ENCODE measurements at regions not wholly inside any gene's neighbourhood (a gene's known extent, or its start where the extent isn't known, plus 50 kb on each side); places are given as distances from the start of the nearest gene placed in this dataset.
A peak's percentile ranks its signal among the peaks of the same experiment; 100 is the strongest.

DNA sequence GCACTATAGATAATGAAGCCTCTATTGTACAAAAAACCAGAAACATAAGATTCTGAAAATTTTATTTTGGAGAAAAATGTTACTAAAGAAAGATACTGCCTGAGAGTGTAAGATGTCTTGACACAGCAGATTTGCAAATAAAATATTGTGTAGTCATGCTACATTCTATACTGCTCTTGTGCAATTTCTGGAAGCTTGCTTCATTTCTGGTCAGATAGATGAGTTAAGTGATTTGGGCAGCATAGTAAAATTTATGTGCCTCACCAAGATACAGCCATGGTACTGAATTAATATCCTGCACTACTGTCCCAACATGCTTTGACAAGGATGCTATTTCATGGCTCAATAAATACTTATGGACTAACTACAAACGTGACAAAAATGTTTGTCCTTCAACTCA, 55.1 kb upstream of the STARD13 start:
- Histone ChIP-seq H3K27me3 (ENCODE audit: insufficient read depth, insufficient read length) (no peaks in the 10 kb centered on the region), H3K9ac (ENCODE audit: insufficient read length, low read depth) (no peak overlapping the region), H3K36me3 (ENCODE audit: insufficient read depth, insufficient read length, low read length) (no peaks in the 10 kb centered on the region), H3K4me3 (ENCODE audit: insufficient read length, low read depth) (no peak overlapping the region), H3K9me3 (ENCODE audit: insufficient read depth, low read length) (no peaks in the 10 kb centered on the region), H3K4me1 (ENCODE audit: insufficient read depth, insufficient read length) (no peaks in the 10 kb centered on the region)
- DNase-seq (ENCODE audit: low read depth, low spot score) = no peak
- TF ChIP-seq ZNF274 (IDR thresholded peaks at IDR 0.05; ENCODE audit: low read depth, low read length) (no peak), SUZ12 (IDR thresholded peaks at IDR 0.05; ENCODE audit: extremely low read depth, insufficient read depth, insufficient read length) (no peak), YY1 (IDR thresholded peaks at IDR 0.05; ENCODE audit: insufficient read depth, insufficient read length) (no peak)

GRCh38 chr13:33341861-33342452, 56.4 kb upstream of the STARD13 start:
- no peak overlapping the region for H3K4me3 ChIP-seq (ENCODE audit: insufficient read length, low read depth)
- no peaks in the 10 kb centered on the region for H3K9me3 ChIP-seq (ENCODE audit: insufficient read depth, low read length)
- H3K36me3 ChIP-seq (ENCODE audit: insufficient read depth, insufficient read length, low read length) = no peaks in the 10 kb centered on the region
- no peak overlapping the region for H3K9ac ChIP-seq (ENCODE audit: insufficient read length, low read depth)
- no peaks in the 10 kb centered on the region for H3K4me1 ChIP-seq (ENCODE audit: insufficient read depth, insufficient read length)
- H3K27me3 ChIP-seq (ENCODE audit: insufficient read depth, insufficient read length) = no peaks in the 10 kb centered on the region
- TF ChIP-seq ZNF274 (IDR thresholded peaks at IDR 0.05; ENCODE audit: low read depth, low read length) (no peak), YY1 (IDR thresholded peaks at IDR 0.05; ENCODE audit: insufficient read depth, insufficient read length) (no peak), SUZ12 (IDR thresholded peaks at IDR 0.05; ENCODE audit: extremely low read depth, insufficient read depth, insufficient read length) (no peak)
- DNase-seq (ENCODE audit: low read depth, low spot score) = no peak

- Histone ChIP-seq H3K9me3 (ENCODE audit: insufficient read depth, low read length) (no peaks in the 10 kb centered on the region), H3K27me3 (ENCODE audit: insufficient read depth, insufficient read length) (peaks cover 25% of the 10 kb centered on the region), H3K4me3 (ENCODE audit: insufficient read length, low read depth) (no peak overlapping the region), H3K9ac (ENCODE audit: insufficient read length, low read depth) (no peak overlapping the region), H3K4me1 (ENCODE audit: insufficient read depth, insufficient read length) (no peaks in the 10 kb centered on the region), H3K36me3 (ENCODE audit: insufficient read depth, insufficient read length, low read length) (no peaks in the 10 kb centered on the region)
- DNase-seq (ENCODE audit: low read depth, low spot score) = no peak
- no peak for TF ChIP-seq ZNF274 (IDR thresholded peaks at IDR 0.05; ENCODE audit: low read depth, low read length)
- no peak for TF ChIP-seq SUZ12 (IDR thresholded peaks at IDR 0.05; ENCODE audit: extremely low read depth, insufficient read depth, insufficient read length)
- TF ChIP-seq YY1 (IDR thresholded peaks at IDR 0.05; ENCODE audit: insufficient read depth, insufficient read length) = no peak
These were observed 60.3 kb upstream of the STARD13 start for GRCh38 chr13:33345842-33346241.

GRCh38 chr13:33347861-33348260, 62.3 kb upstream of the STARD13 start:
- Histone ChIP-seq H3K36me3 (ENCODE audit: insufficient read depth, insufficient read length, low read length) (no peaks in the 10 kb centered on the region), H3K9me3 (ENCODE audit: insufficient read depth, low read length) (no peaks in the 10 kb centered on the region), H3K4me3 (ENCODE audit: insufficient read length, low read depth) (no peak overlapping the region), H3K9ac (ENCODE audit: insufficient read length, low read depth) (no peak overlapping the region), H3K27me3 (ENCODE audit: insufficient read depth, insufficient read length) (peaks cover 40% of the 10 kb centered on the region), H3K4me1 (ENCODE audit: insufficient read depth, insufficient read length) (no peaks in the 10 kb centered on the region)
- DNase-seq (ENCODE audit: low read depth, low spot score) = no peak
- TF ChIP-seq ZNF274 (IDR thresholded peaks at IDR 0.05; ENCODE audit: low read depth, low read length) = no peak
- no peak for TF ChIP-seq YY1 (IDR thresholded peaks at IDR 0.05; ENCODE audit: insufficient read depth, insufficient read length)
- TF ChIP-seq SUZ12 (IDR thresholded peaks at IDR 0.05; ENCODE audit: extremely low read depth, insufficient read depth, insufficient read length) = no peak

GRCh38 chr13:33348366-33348765, 62.8 kb upstream of the STARD13 start:
- no peak for TF ChIP-seq YY1 (IDR thresholded peaks at IDR 0.05; ENCODE audit: insufficient read depth, insufficient read length)
- no peak for TF ChIP-seq ZNF274 (IDR thresholded peaks at IDR 0.05; ENCODE audit: low read depth, low read length)
- no peak for TF ChIP-seq SUZ12 (IDR thresholded peaks at IDR 0.05; ENCODE audit: extremely low read depth, insufficient read depth, insufficient read length)
- H3K36me3 ChIP-seq (ENCODE audit: insufficient read depth, insufficient read length, low read length) = no peaks in the 10 kb centered on the region

DNA sequence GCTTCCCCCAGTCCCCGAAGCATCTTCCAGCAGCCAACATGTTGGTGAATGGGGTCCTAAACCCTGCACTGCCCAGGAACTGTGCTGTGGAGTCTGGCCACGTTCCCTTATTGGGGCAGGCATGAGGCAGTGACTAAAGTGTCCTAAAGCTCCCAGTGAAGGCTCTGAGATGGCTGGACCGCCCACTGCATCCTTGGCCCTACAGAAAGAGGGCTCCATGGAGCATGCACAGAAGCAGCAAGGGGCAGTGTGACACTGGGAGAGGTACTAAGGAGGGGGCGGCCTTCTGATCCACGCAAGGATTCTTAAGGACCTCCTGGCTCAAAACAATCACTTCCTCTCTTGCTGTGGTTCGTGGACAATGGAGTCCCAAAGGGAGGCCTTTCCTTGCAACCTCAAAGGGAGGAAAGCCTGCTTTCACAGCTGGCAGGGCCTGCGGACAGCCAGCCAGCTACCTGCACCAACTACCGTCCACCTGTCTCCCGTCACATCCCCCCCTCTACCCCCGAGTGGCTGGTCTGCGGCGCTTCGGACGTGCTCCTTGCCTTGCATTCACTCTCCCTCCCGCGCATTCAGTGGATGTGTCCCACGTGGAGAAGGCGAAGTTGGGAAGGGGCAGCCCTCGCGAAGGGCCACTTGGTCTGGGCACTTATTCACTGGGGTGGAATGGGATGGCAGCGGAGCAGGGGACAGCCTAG, 63.9 kb upstream of the STARD13 start:
- Histone ChIP-seq H3K27me3 (ENCODE audit: insufficient read depth, insufficient read length) (peaks cover 41% of the 10 kb centered on the region), H3K4me1 (ENCODE audit: insufficient read depth, insufficient read length) (no peaks in the 10 kb centered on the region), H3K4me3 (ENCODE audit: insufficient read length, low read depth) (peak overlapping the region; percentile 53), H3K9ac (ENCODE audit: insufficient read length, low read depth) (no peak overlapping the region), H3K36me3 (ENCODE audit: insufficient read depth, insufficient read length, low read length) (no peaks in the 10 kb centered on the region), H3K9me3 (ENCODE audit: insufficient read depth, low read length) (no peaks in the 10 kb centered on the region)
- DNase-seq (ENCODE audit: low read depth, low spot score) = no peak
- TF ChIP-seq SUZ12 (IDR thresholded peaks at IDR 0.05; ENCODE audit: extremely low read depth, insufficient read depth, insufficient read length) = no peak
- no peak for TF ChIP-seq YY1 (IDR thresholded peaks at IDR 0.05; ENCODE audit: insufficient read depth, insufficient read length)
- no peak for TF ChIP-seq ZNF274 (IDR thresholded peaks at IDR 0.05; ENCODE audit: low read depth, low read length)

More at GRCh38 chr13:33348366-33348765, 62.8 kb upstream of the STARD13 start:
- Histone ChIP-seq H3K9ac (ENCODE audit: insufficient read length, low read depth) (no peak overlapping the region), H3K4me1 (ENCODE audit: insufficient read depth, insufficient read length) (no peaks in the 10 kb centered on the region), H3K4me3 (ENCODE audit: insufficient read length, low read depth) (no peak overlapping the region), H3K27me3 (ENCODE audit: insufficient read depth, insufficient read length) (peaks cover 41% of the 10 kb centered on the region), H3K9me3 (ENCODE audit: insufficient read depth, low read length) (no peaks in the 10 kb centered on the region)
- no peak for DNase-seq (ENCODE audit: low read depth, low spot score)

DNA sequence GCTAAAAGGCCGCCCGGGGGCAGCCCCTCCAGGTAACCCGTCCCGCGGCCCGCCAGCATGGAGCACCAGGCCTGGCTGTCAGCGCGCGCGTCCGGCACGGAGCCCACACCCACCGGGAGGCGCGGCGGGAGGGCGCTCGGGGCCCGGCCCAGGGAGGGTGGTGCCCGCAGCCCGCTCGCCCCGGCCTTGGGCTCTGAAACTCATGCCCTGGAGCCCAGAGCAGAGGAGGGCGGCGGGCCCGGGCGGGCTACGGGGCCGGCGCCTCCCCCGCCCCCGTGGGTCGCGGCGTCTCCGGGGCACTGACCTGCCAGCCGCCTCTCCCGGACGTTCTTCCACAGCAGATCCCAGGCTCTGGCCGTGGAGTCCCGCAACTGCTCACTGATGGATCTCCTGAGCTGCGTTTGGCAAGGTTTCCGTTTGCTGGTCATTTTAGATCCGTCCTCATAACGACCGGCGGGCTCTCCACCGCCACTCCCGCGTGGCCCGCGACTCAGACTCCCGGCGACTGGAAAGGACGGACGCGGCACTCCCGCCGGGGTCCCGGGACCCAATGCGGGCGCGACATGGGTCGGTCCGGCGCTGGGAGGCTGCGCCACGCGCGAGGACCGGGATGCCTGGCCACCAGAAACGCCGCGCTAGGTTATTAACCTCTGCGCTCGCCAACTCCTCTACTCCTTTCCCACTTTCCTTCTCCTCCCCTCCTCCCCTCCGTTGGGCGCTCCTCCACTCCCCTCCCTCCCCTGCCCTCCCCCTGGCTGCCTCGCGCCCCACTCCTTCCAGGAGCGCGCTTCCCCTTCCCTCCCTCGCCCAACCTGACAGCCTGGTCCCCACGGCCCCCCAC, 64.7 kb upstream of the STARD13 start:
- Histone ChIP-seq H3K27me3 (ENCODE audit: insufficient read depth, insufficient read length) (peaks cover 41% of the 10 kb centered on the region), H3K4me3 (ENCODE audit: insufficient read length, low read depth) (peak overlapping the region; percentile 53)
- TF ChIP-seq ZNF274 (IDR thresholded peaks at IDR 0.05; ENCODE audit: low read depth, low read length) (no peak), SUZ12 (IDR thresholded peaks at IDR 0.05; ENCODE audit: extremely low read depth, insufficient read depth, insufficient read length) (peak; percentile 62)

More for the DNA sequence above, 64.7 kb upstream of the STARD13 start:
- H3K36me3 ChIP-seq (ENCODE audit: insufficient read depth, insufficient read length, low read length) = no peaks in the 10 kb centered on the region
- peak overlapping the region; percentile 72 for H3K9ac ChIP-seq (ENCODE audit: insufficient read length, low read depth)
- no peaks in the 10 kb centered on the region for H3K9me3 ChIP-seq (ENCODE audit: insufficient read depth, low read length)
- DNase-seq (ENCODE audit: low read depth, low spot score) = no peak
- H3K4me1 ChIP-seq (ENCODE audit: insufficient read depth, insufficient read length) = no peaks in the 10 kb centered on the region

Measured in NT2/D1 (cell line).